GM19328 (cell line): ENCODE measurements at regions not wholly inside any gene's neighbourhood (a gene's known extent, or its start where the extent isn't known, plus 50 kb on each side); places are given as distances from the start of the nearest gene placed in this dataset.

ENCODE experiments used
- ATAC-seq: cut with Tn5 transposase; IDR thresholded peaks from one replicate; pipeline ENCODE4 v1.9.1; 2021; ENCODE audit warnings: mild to moderate bottlenecking, moderate library complexity; ENCODE audit not compliant: unreplicated experiment

DNA sequence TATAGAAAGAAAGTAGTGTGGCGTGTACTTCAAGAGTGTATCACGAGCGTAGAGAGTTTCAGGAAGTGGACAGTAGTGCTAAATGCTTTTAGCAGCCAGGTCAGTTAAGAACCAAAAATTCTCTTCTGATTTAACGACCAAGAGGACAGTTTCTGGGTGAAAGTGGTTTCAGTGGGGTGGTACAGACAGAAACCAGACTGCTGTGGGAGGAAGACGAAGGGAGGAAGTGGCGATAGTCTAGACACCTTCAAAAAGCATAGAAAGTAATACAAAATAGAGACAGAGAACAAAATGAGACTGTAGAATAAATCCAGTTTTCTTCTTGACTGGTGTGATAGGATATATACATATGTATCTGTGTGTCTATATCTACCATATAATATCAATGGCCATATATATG is 93.5 kb downstream of the MBL2 start:
- ATAC-seq, result no peak

DNA sequence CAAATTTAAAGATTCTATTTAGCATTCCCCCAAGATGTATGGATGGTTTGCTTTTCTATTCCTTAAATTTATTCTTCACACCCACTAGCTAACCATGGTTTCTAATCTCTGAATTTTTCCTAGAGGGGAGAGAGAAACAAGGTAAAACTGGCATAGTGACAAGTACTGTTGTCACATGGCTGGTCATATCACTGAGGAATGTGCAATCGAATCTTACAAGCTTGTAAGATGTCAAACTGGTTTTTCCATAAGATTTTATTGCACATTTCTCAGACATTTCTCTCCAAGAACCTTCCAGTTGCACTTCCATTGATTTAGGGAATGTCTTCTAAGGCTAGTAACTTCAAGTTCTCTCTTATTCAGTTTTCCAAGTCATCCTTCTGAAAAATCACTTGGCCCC is 89.8 kb downstream of the MBL2 start:
- no peak for ATAC-seq

DNA sequence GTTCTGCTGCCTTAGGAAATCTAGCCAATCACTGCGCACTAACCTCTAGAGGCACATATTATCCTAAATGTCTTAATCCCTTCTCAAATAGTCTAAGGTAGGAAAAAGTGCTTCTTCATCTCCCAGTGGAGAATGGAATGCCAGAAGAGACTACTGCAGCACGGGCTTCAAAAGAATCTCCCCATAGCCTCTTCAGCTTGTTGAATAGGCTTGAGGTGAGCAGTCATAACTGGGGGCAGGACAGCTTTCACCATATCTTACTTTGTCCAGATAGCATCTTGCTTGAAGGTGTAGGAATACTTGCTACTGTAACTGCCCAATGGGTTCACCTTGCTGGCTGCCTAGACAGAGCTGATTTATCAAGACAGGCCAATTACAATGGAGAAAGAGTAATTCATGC is 88.8 kb downstream of the MBL2 start:
- no peak for ATAC-seq

DNA sequence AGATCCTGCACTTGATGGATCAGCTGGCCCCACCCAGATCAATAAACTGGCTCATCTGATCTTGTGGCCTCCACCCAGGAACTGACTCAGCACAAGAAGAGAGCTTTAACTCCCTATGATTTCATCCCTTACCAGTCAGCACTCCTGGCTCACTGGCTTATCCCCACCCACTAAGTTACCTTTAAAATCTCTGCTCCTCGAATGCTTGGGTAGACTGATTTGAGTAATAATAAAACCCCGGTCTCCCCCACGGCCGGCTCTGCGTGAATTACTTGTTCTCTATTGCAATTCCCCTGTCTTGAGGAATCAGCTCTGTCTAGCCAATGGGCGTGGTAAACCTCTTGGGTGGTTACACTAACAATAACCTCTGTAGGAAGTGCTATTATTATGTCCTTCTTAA is 83.7 kb downstream of the MBL2 start:
- no peak for ATAC-seq

DNA sequence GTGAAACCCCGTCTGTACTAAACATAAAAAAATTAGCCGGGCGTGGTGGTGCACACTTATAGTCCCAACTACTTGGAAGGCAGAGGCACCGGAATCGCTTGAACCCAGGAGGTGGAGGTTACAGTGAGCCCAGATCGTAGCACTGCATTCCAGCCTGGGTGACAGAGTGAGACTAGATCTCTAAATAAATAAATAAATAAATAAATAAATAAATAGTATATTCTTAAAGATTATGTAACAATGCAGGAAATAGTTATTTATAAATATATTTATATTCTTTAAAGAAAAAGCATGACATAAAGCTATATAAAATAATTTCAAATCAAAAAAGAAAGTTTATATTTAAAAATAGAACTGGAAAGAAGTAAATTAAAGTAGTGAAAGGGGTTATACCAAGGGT is 76.4 kb downstream of the MBL2 start:
- ATAC-seq, result no peak

DNA sequence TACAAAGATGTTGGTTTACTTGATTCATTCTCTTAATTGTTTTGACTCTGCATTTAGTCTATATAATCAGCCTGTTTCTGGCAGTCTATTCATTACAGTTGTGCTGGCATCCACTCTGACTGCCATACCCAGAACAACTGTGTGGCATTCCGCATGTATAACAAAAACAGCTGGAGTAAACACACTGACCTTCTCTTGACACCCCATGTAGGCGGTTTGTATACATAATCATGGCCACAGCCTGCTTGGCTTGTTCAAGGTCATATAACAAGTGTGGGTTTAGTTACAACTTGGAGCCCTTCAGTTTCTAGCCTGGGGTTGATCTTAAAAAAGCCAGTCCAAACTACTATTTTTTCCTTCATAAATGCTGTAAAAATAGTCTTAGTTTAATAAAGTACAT is 70.9 kb downstream of the MBL2 start:
- no peak for ATAC-seq

DNA sequence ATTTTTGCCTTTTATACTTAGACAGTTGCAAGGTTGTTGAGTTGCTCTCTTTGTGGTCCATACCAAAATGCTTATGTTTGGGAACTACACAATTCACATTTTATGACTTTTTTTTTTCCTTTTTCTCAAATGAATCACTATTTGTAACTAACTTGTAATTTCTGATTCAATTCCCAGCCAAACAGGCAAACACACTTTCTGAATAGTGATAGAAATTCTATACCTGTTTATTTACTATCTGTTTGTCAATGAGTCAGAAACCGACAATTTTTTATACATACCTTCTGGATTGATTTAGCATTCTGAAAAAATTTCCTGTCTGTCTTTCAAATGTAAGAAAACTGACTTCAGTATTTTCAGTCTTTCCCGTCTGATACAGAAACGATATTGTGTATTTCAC is 69.1 kb downstream of the MBL2 start:
- ATAC-seq, result no peak

DNA sequence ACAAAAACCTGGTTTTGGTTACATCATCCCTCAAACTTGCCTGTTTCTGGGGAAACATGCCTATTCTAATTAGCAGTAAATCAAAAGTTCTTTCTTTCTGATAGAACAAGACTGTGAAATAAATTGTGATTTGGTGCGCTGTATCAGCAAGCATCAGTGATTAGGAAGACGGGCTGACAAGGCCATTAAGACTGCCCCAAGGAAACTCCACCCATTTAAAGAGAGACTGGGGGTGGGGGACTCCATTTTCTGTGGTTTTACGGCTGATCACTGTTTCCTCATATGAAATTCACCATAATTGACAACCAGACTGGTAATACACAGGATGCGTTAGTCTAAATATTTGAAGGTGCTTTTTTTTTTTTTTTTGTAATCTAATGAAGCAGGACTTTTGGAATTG is 68.7 kb downstream of the MBL2 start:
- no peak for ATAC-seq

DNA sequence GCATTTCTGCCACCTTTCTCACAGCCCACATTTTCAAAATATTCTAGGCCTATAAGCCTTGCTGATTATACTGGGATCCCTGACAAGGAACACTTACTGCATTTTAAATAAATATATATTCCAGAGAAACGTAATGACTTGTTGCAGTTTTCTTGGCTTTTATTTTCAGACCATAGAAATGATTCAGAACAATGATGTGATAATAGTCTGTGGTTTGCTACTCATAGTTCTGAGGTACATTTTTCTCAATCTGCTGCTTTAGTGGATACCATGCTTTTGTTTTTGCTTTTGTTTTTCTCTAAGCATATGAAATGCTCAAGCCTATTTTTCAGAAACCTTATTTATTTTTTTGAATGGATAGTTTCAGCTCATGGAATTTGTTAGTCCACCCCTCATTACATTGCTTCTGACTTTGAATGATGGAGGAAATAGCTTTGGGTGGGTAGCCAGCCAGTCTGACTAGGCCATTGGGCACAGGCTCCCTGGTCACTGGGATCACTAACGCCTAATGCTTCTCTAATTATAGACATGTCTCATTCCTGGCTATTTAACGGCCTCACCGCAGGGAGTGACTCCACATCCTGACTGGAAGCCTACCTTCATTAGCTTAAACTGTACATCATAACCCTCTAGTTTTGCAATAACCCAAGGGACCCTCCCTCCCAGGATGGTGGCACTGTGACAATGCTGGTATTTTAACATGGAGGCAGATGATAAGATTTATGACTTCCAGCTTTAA is 66.1 kb downstream of the MBL2 start:
- ATAC-seq, result no peak
